ENCODE measurements at regions not wholly inside any gene's neighbourhood (a gene's known extent, or its start where the extent isn't known, plus 50 kb on each side); places are given as distances from the start of the nearest gene placed in this dataset.

GRCh38 chr5:36418152-36418979, 116.7 kb upstream of the RANBP3L start:
- ATAC-seq, result no peak
- no peak for TF ChIP-seq RARB (CRISPR knock-in tag; IDR thresholded peaks at IDR 0.05)
- no peak for TF ChIP-seq CSRNP3 (CRISPR knock-in tag; IDR thresholded peaks at IDR 0.05)
- TF ChIP-seq PPARA (CRISPR knock-in tag; IDR thresholded peaks at IDR 0.05; ENCODE audit: borderline replicate concordance), result no peak
- TF ChIP-seq OSR1 (CRISPR knock-in tag; IDR thresholded peaks at IDR 0.05), result no peak
- TF ChIP-seq POU6F1 (CRISPR knock-in tag; IDR thresholded peaks at IDR 0.05; ENCODE audit: borderline replicate concordance, low read depth), result no peak
- no peak for TF ChIP-seq ZC3H10 (CRISPR knock-in tag; IDR thresholded peaks at IDR 0.05)
- TF ChIP-seq TOX (CRISPR knock-in tag; IDR thresholded peaks at IDR 0.05; ENCODE audit: borderline replicate concordance), result no peak
- TF ChIP-seq TSHZ2 (CRISPR knock-in tag; IDR thresholded peaks at IDR 0.05), result no peak
- no peak for TF ChIP-seq CREB5 (CRISPR knock-in tag; IDR thresholded peaks at IDR 0.05; ENCODE audit: low read depth)
- no peak for TF ChIP-seq ZNF70 (CRISPR knock-in tag; IDR thresholded peaks at IDR 0.05)
- no peak for TF ChIP-seq ZNF8 (CRISPR knock-in tag; IDR thresholded peaks at IDR 0.05)
- no peak for TF ChIP-seq ZNF565 (CRISPR knock-in tag; conservative IDR thresholded peaks at IDR 0.05; ENCODE audit: low read depth)
- no peak for TF ChIP-seq ZFP30 (CRISPR knock-in tag; IDR thresholded peaks at IDR 0.05)
- no peak for TF ChIP-seq ARNTL (CRISPR knock-in tag; IDR thresholded peaks at IDR 0.05; ENCODE audit: borderline replicate concordance, low read depth)

- no peak for ATAC-seq
- TF ChIP-seq BACH2 (CRISPR knock-in tag; IDR thresholded peaks at IDR 0.05; ENCODE audit: borderline replicate concordance), result no peak
- no peak for TF ChIP-seq ZNF70 (CRISPR knock-in tag; IDR thresholded peaks at IDR 0.05)
- no peak for TF ChIP-seq POU6F1 (CRISPR knock-in tag; IDR thresholded peaks at IDR 0.05; ENCODE audit: borderline replicate concordance, low read depth)
- TF ChIP-seq CSRNP3 (CRISPR knock-in tag; IDR thresholded peaks at IDR 0.05), result no peak
- TF ChIP-seq ZNF8 (CRISPR knock-in tag; IDR thresholded peaks at IDR 0.05), result no peak
- no peak for TF ChIP-seq ZC3H10 (CRISPR knock-in tag; IDR thresholded peaks at IDR 0.05)
- TF ChIP-seq GLIS3 (CRISPR knock-in tag; IDR thresholded peaks at IDR 0.05), result no peak
- TF ChIP-seq ARNTL (CRISPR knock-in tag; IDR thresholded peaks at IDR 0.05; ENCODE audit: borderline replicate concordance, low read depth), result no peak
- no peak for TF ChIP-seq ZFP30 (CRISPR knock-in tag; IDR thresholded peaks at IDR 0.05)
These were observed 119.6 kb upstream of the RANBP3L start for GRCh38 chr5:36421256-36421655.

GRCh38 chr5:36422952-36423351, 121.2 kb upstream of the RANBP3L start:
- ATAC-seq, result no peak
- TF ChIP-seq CSDC2 (CRISPR knock-in tag; IDR thresholded peaks at IDR 0.05) (no peak), SNAI2 (CRISPR knock-in tag; IDR thresholded peaks at IDR 0.05) (no peak), TCF4 (CRISPR knock-in tag; IDR thresholded peaks at IDR 0.05; ENCODE audit: borderline replicate concordance) (no peak), TOX (CRISPR knock-in tag; IDR thresholded peaks at IDR 0.05; ENCODE audit: borderline replicate concordance) (no peak), CSRNP3 (CRISPR knock-in tag; IDR thresholded peaks at IDR 0.05) (no peak), ZFP3 (CRISPR knock-in tag; IDR thresholded peaks at IDR 0.05) (no peak), ESRRG (CRISPR knock-in tag; IDR thresholded peaks at IDR 0.05) (no peak), ISL1 (CRISPR knock-in tag; IDR thresholded peaks at IDR 0.05) (no peak), GLIS3 (CRISPR knock-in tag; IDR thresholded peaks at IDR 0.05) (no peak), ZFP30 (CRISPR knock-in tag; IDR thresholded peaks at IDR 0.05) (no peak), CREB5 (CRISPR knock-in tag; IDR thresholded peaks at IDR 0.05; ENCODE audit: low read depth) (no peak), PPARA (CRISPR knock-in tag; IDR thresholded peaks at IDR 0.05; ENCODE audit: borderline replicate concordance) (no peak), ZNF565 (CRISPR knock-in tag; conservative IDR thresholded peaks at IDR 0.05; ENCODE audit: low read depth) (no peak), ZNF70 (CRISPR knock-in tag; IDR thresholded peaks at IDR 0.05) (no peak), OSR1 (CRISPR knock-in tag; IDR thresholded peaks at IDR 0.05) (no peak), ZNF8 (CRISPR knock-in tag; IDR thresholded peaks at IDR 0.05) (no peak), BACH2 (CRISPR knock-in tag; IDR thresholded peaks at IDR 0.05; ENCODE audit: borderline replicate concordance) (no peak)
